H9 (cell line): ENCODE measurements at regions not wholly inside any gene's neighbourhood (a gene's known extent, or its start where the extent isn't known, plus 50 kb on each side); places are given as distances from the start of the nearest gene placed in this dataset.

Source experiments
- DNase-seq: peaks from one replicate; pipeline ENCODE4 v3.0.0-alpha.2; 2017
- H2AFZ ChIP-seq: one replicate; pipeline ENCODE4 v1.6.1; 2013; ENCODE audit warnings: mild to moderate bottlenecking, low read length, control low read depth, moderate library complexity
- H2AK5ac ChIP-seq: 2 replicates; pipeline ENCODE4 v1.6.1; 2013; ENCODE audit warnings: low read length, control low read depth, mixed read lengths; ENCODE audit not compliant: insufficient read length
- H2BK120ac ChIP-seq: one replicate; pipeline ENCODE4 v1.6.1; 2013; ENCODE audit warnings: low read depth, mild to moderate bottlenecking, low read length, control low read depth, inconsistent platforms; ENCODE audit not compliant: poor library complexity, severe bottlenecking
- H2BK12ac ChIP-seq: 2 replicates; pipeline ENCODE4 v1.6.1; 2013; ENCODE audit warnings: low read length, control low read depth, mixed read lengths, low read depth; ENCODE audit not compliant: insufficient read length
- H2BK15ac ChIP-seq: 2 replicates; pipeline ENCODE4 v1.6.1; 2013; ENCODE audit warnings: low read depth, low read length, control low read depth
- H2BK20ac ChIP-seq: one replicate; pipeline ENCODE4 v1.6.1; 2013; ENCODE audit warnings: low read depth, mild to moderate bottlenecking, low read length, control low read depth, inconsistent platforms; ENCODE audit not compliant: poor library complexity, severe bottlenecking
- H2BK5ac ChIP-seq: 2 replicates; pipeline ENCODE4 v1.6.1; 2013; ENCODE audit warnings: low read length, control low read depth, mixed read lengths; ENCODE audit not compliant: insufficient read length
- H3K14ac ChIP-seq: 2 replicates; pipeline ENCODE4 v1.6.1; 2013; ENCODE audit warnings: low read length, control low read depth; ENCODE audit not compliant: insufficient read depth
- H3K18ac ChIP-seq: 2 replicates; pipeline ENCODE4 v1.6.1; 2013; ENCODE audit warnings: low read depth, mild to moderate bottlenecking, mixed read lengths, low read length, control low read depth; ENCODE audit not compliant: insufficient read length
- H3K23ac ChIP-seq: 2 replicates; pipeline ENCODE4 v1.6.1; 2013; ENCODE audit warnings: low read length, control low read depth, mixed read lengths, low read depth; ENCODE audit not compliant: insufficient read length
- H3K23me2 ChIP-seq: 2 replicates; pipeline ENCODE4 v1.6.1; 2013; ENCODE audit warnings: low read depth, mild to moderate bottlenecking, mixed read lengths, low read length, control low read depth; ENCODE audit not compliant: insufficient read length, poor library complexity, severe bottlenecking
- H3K27ac ChIP-seq: 2 replicates; pipeline ENCODE4 v1.5.1; 2013; ENCODE audit warnings: low read length, control low read depth, mixed read lengths, low read depth; ENCODE audit not compliant: insufficient read length
- H3K27me3 ChIP-seq: 2 replicates; pipeline ENCODE4 v1.6.1; 2013; ENCODE audit warnings: low read length, control low read depth, inconsistent platforms; ENCODE audit not compliant: insufficient read depth
- H3K4ac ChIP-seq: 2 replicates; pipeline ENCODE4 v1.6.1; 2013; ENCODE audit warnings: low read depth, mild to moderate bottlenecking, control low read depth, inconsistent platforms, low read length, moderate library complexity
- H3K4me1 ChIP-seq: 2 replicates; pipeline ENCODE4 v1.6.1; 2013; ENCODE audit warnings: low read length, control low read depth, inconsistent platforms; ENCODE audit not compliant: insufficient read depth
- H3K4me2 ChIP-seq: 2 replicates; pipeline ENCODE4 v1.6.1; 2013; ENCODE audit warnings: low read length, control low read depth, mixed read lengths; ENCODE audit not compliant: insufficient read length, insufficient read depth
- H3K56ac ChIP-seq: 2 replicates; pipeline ENCODE4 v1.6.1; 2013; ENCODE audit warnings: low read depth, mild to moderate bottlenecking, mixed read lengths, low read length, control low read depth; ENCODE audit not compliant: insufficient read length
- H3K79me1 ChIP-seq: 2 replicates; pipeline ENCODE4 v1.6.1; 2013; ENCODE audit warnings: low read depth, mild to moderate bottlenecking, moderate library complexity, low read length, control low read depth, inconsistent platforms; ENCODE audit not compliant: insufficient read depth, poor library complexity, severe bottlenecking
- H3K79me2 ChIP-seq: 2 replicates; pipeline ENCODE4 v1.6.1; 2013; ENCODE audit warnings: low read length, control low read depth, inconsistent platforms; ENCODE audit not compliant: insufficient read depth
- H3K9ac ChIP-seq: 2 replicates; pipeline ENCODE4 v1.6.1; 2013; ENCODE audit warnings: low read length, control low read depth, mixed read lengths; ENCODE audit not compliant: insufficient read length; ENCODE audit errors: extremely low read depth
- H3K9me3 ChIP-seq: one replicate; pipeline ENCODE4 v1.6.1; 2013; ENCODE audit warnings: low read depth, low read length, inconsistent platforms; ENCODE audit not compliant: control insufficient read depth
- H3T11ph ChIP-seq: one replicate; pipeline ENCODE4 v1.6.1; 2013; ENCODE audit warnings: mild to moderate bottlenecking, low read length, control low read depth, inconsistent platforms
- H4K20me1 ChIP-seq: one replicate; pipeline ENCODE4 v1.6.1; 2013; ENCODE audit not compliant: control insufficient read depth, insufficient read length, insufficient read depth
- H4K5ac ChIP-seq: 2 replicates; pipeline ENCODE4 v1.6.1; 2013; ENCODE audit warnings: low read depth, mild to moderate bottlenecking, mixed read lengths, low read length, control low read depth; ENCODE audit not compliant: insufficient read length
- H4K8ac ChIP-seq: replicated peaks from 2 replicates; pipeline ENCODE4 v1.6.1; 2013; ENCODE audit warnings: low read length, control low read depth, mixed read lengths, low read depth; ENCODE audit not compliant: insufficient read length
- H4K91ac ChIP-seq: 2 replicates; pipeline ENCODE4 v1.6.1; 2013; ENCODE audit warnings: low read depth, mild to moderate bottlenecking, moderate library complexity, mixed read lengths, low read length, control low read depth; ENCODE audit not compliant: insufficient read length
- H3K27ac Mint-ChIP-seq, 3 experiments: 2 replicates in 2 of 3; 3 replicates in 1 of 3; pipeline ENCODE4 v1.8.0; 2020 to 2021; ENCODE audit warnings: mixed read lengths in 3 of 3, mild to moderate bottlenecking in 1 of 3, moderate library complexity in 1 of 3
- H3K27me3 Mint-ChIP-seq: 2 replicates; pipeline ENCODE4 v1.8.0; 2021; ENCODE audit warnings: low read depth, mild to moderate bottlenecking, moderate library complexity, mixed read lengths
- H3K36me3 Mint-ChIP-seq, 3 experiments: 2 replicates in 2 of 3; 3 replicates in 1 of 3; pipeline ENCODE4 v1.8.0; 2020 to 2021; ENCODE audit warnings: low read depth in 3 of 3, mixed read lengths in 3 of 3; ENCODE audit not compliant: insufficient read depth in 1 of 3
- H3K4me1 Mint-ChIP-seq, 2 experiments: 2 replicates each; pipeline ENCODE4 v1.8.0; 2020; ENCODE audit warnings: mixed read lengths in 2 of 2
- H3K4me3 Mint-ChIP-seq, 2 experiments: 2 replicates in 1 of 2; 3 replicates in 1 of 2; pipeline ENCODE4 v1.8.0; 2020 to 2021; ENCODE audit warnings: mild to moderate bottlenecking in 2 of 2, mixed read lengths in 2 of 2, moderate library complexity in 1 of 2
- H3K9me3 Mint-ChIP-seq, 2 experiments: 2 replicates in 1 of 2; 3 replicates in 1 of 2; pipeline ENCODE4 v1.8.0; 2020; ENCODE audit warnings: mild to moderate bottlenecking in 2 of 2, mixed read lengths in 2 of 2, moderate library complexity in 1 of 2
- WGBS: extraction: QIAGEN DNeasy Blood & Tissue Kit; methylation state at CpG from one replicate; pipeline ENCODE4 v1.1.7; 2013; ENCODE audit warnings: missing lambda C conversion rate, low lambda C conversion rate, mixed read lengths; ENCODE audit not compliant: insufficient read length; ENCODE audit errors: extremely low coverage; 5-methylcytosine and 5-hydroxymethylcytosine counted together
- TF ChIP-seq, protein P1 (sequence below): fragments of 200-600 bp; sonication (generic); conservative IDR thresholded peaks from 3 replicates; pipeline ENCODE4 v1.8.0; 2021; ENCODE audit warnings: antibody characterized with exemption, mild to moderate bottlenecking

- H2BK5ac ChIP-seq, result no peak overlapping the region
- H2BK120ac ChIP-seq, result no peak overlapping the region
- Mint-ChIP-seq H3K36me3 (no peaks in the 10 kb centered on the region), H3K4me1 (0 out of 4 replicates have a peak, but pooled peaks cover 0 to 2% of the 10 kb centered on the region in 2 experiments), H3K9me3 (no peaks in the 10 kb centered on the region), H3K4me3 (no peak overlapping the region), H3K27ac (no peak overlapping the region), H3K27me3 (no peaks in the 10 kb centered on the region; the same call in none of the 2 replicates)
- H2BK20ac ChIP-seq, result no peak overlapping the region
- H3K9me3 ChIP-seq, result no peaks in the 10 kb centered on the region
- TF ChIP-seq, protein P1, sequence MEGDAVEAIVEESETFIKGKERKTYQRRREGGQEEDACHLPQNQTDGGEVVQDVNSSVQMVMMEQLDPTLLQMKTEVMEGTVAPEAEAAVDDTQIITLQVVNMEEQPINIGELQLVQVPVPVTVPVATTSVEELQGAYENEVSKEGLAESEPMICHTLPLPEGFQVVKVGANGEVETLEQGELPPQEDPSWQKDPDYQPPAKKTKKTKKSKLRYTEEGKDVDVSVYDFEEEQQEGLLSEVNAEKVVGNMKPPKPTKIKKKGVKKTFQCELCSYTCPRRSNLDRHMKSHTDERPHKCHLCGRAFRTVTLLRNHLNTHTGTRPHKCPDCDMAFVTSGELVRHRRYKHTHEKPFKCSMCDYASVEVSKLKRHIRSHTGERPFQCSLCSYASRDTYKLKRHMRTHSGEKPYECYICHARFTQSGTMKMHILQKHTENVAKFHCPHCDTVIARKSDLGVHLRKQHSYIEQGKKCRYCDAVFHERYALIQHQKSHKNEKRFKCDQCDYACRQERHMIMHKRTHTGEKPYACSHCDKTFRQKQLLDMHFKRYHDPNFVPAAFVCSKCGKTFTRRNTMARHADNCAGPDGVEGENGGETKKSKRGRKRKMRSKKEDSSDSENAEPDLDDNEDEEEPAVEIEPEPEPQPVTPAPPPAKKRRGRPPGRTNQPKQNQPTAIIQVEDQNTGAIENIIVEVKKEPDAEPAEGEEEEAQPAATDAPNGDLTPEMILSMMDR, result no peak
- no peak overlapping the region for H3K18ac ChIP-seq
- H3K4ac ChIP-seq, result no peak overlapping the region
- no peak overlapping the region for H3K27ac ChIP-seq
- H4K8ac ChIP-seq, result no peak overlapping the region
- H2BK15ac ChIP-seq, result no peak overlapping the region
- no peak overlapping the region for H4K5ac ChIP-seq
- no peak overlapping the region for H3K56ac ChIP-seq
- H4K20me1 ChIP-seq, result no peaks in the 10 kb centered on the region
- H3K23ac ChIP-seq, result no peak overlapping the region
- no peak overlapping the region; the same call in 1 of the 2 replicates for H3K14ac ChIP-seq
- DNase-seq, result no peak
- H3K4me2 ChIP-seq, result no peak overlapping the region
- H2AK5ac ChIP-seq, result no peak overlapping the region
- H3K79me1 ChIP-seq, result no peaks in the 10 kb centered on the region
- no CpG with 5 or more reads among the region's 3 CpGs for WGBS
- no peak overlapping the region for H4K91ac ChIP-seq
- H3K27me3 ChIP-seq, result no peaks in the 10 kb centered on the region
- H3T11ph ChIP-seq, result no peak overlapping the region
- no peak overlapping the region for H2BK12ac ChIP-seq
- no peaks in the 10 kb centered on the region for H3K23me2 ChIP-seq
- 0 out of 2 replicates have a peak, but pooled peaks cover 1% of the 10 kb centered on the region for H3K4me1 ChIP-seq
- H2AFZ ChIP-seq, result no peak overlapping the region
- no peaks in the 10 kb centered on the region for H3K79me2 ChIP-seq
- no peak overlapping the region for H3K9ac ChIP-seq
These were observed 122.0 kb downstream of the PTCSC3 start for GRCh38 chr14:36054353-36055051.
